ENCODE measurements at regions not wholly inside any gene's neighbourhood (a gene's known extent, or its start where the extent isn't known, plus 50 kb on each side); places are given as distances from the start of the nearest gene placed in this dataset.

GRCh38 chr5:29380029-29380428 lies 1813.5 kb upstream of the CDH6 start:
- Histone ChIP-seq H3K79me1 (ENCODE audit: low read depth, low read length) (no peaks in the 10 kb centered on the region), H2AK5ac (ENCODE audit: low read depth, low read length) (no peak overlapping the region), H3K14ac (ENCODE audit: insufficient read length) (no peak overlapping the region), H3K4me2 (ENCODE audit: insufficient read depth in 1 of 2, low read depth in 2 of 2, low read length in 2 of 2) (no peak overlapping the region), H4K8ac (ENCODE audit: extremely low read depth, insufficient read depth, low read length) (no peak overlapping the region), H3K9me3 (ENCODE audit: insufficient read depth in 2 of 2, low read depth in 1 of 2, low read length in 1 of 2) (no peaks in the 10 kb centered on the region), H3K56ac (replicated peaks; ENCODE audit: insufficient read length, low read depth, low read length) (no peak overlapping the region), H3K18ac (ENCODE audit: extremely low read depth, low read length) (no peak overlapping the region), H3K27me3 (replicated peaks in 1 of 4; ENCODE audit: control insufficient read depth in 3 of 4, extremely low read depth in 1 of 4, insufficient read depth in 3 of 4, low read length in 3 of 4) (no peaks in the 10 kb centered on the region), H2BK20ac (ENCODE audit: low read length) (no peak overlapping the region), H3K4me3 (ENCODE audit: extremely low read depth in 1 of 4, insufficient read depth in 2 of 4, low read depth in 3 of 4, low read length in 4 of 4) (no peak overlapping the region), H2BK120ac (replicated peaks; ENCODE audit: low read depth, low read length) (no peak overlapping the region), H3K23ac (ENCODE audit: insufficient read length) (no peak overlapping the region), H4K20me1 (replicated peaks in 1 of 2; ENCODE audit: control insufficient read depth in 1 of 2, insufficient read depth in 2 of 2, low read length in 2 of 2) (no peaks in the 10 kb centered on the region), H3K4ac (replicated peaks; ENCODE audit: insufficient read length, low read depth, low read length) (no peak overlapping the region), H3K36me3 (ENCODE audit: control insufficient read depth in 2 of 4, insufficient read depth in 4 of 4, low read length in 3 of 4) (no peaks in the 10 kb centered on the region), H3K79me2 (ENCODE audit: control insufficient read depth in 1 of 2, insufficient read depth in 2 of 2, low read length in 2 of 2) (no peaks in the 10 kb centered on the region), H4K91ac (replicated peaks; ENCODE audit: insufficient read length, low read length) (no peak overlapping the region), H3K9ac (replicated peaks in 1 of 4; ENCODE audit: extremely low read depth in 1 of 4, low read depth in 3 of 4, low read length in 3 of 4) (no peak overlapping the region), H3K23me2 (ENCODE audit: low read depth, low read length) (no peaks in the 10 kb centered on the region), H2BK15ac (ENCODE audit: low read length) (no peak overlapping the region), H3K27ac (ENCODE audit: low read depth, low read length) (no peak overlapping the region), H3K4me1 (replicated peaks in 1 of 4; ENCODE audit: control insufficient read depth in 3 of 4, insufficient read depth in 4 of 4, low read length in 3 of 4) (no peaks in the 10 kb centered on the region), H2BK12ac (ENCODE audit: low read depth, low read length) (no peak overlapping the region), H2BK5ac (ENCODE audit: low read depth, low read length) (no peak overlapping the region), H2AFZ (ENCODE audit: low read length) (no peak overlapping the region), H4K5ac (ENCODE audit: insufficient read length, low read depth, low read length) (no peak overlapping the region)
- 43% methylated on average over 1 of the region's 1 CpG; no CpG with 5 or more reads in 1 of the 2 experiments for WGBS, 2 experiments (ENCODE audit: extremely low coverage in 1 of 2, insufficient coverage in 1 of 2, insufficient read length in 1 of 2, insufficient replicate concordance in 2 of 2, low coverage in 1 of 2, low lambda C conversion rate in 2 of 2, missing lambda C conversion rate in 1 of 2)
- ChIA-PET POLR2A (ENCODE audit: partially characterized antibody) (no interaction called here), CTCF (ENCODE audit: partially characterized antibody) (interaction anchor here (1.6 kb wide), 1 partner anchor 12 kb away, joined by 4 read pairs; no protein-coding TSS in a partner anchor)
- DNase-seq (ENCODE audit: low read depth in 1 of 2, low spot score in 2 of 2), result no peak
- TF ChIP-seq POLR2AphosphoS5 (IDR thresholded peaks at IDR 0.05; ENCODE audit: low read depth, low read length), result no peak
- TF ChIP-seq TBP (IDR thresholded peaks at IDR 0.05; ENCODE audit: low read depth, low read length), result no peak
- no peak for TF ChIP-seq JUND (IDR thresholded peaks at IDR 0.05; ENCODE audit: low read length)
- TF ChIP-seq HDAC6 (IDR thresholded peaks at IDR 0.05; ENCODE audit: low read depth, low read length), result no peak
- no peak for FAIRE-seq

Data from H1 (cell line).